SK-N-MC (cell line): ENCODE measurements at regions not wholly inside any gene's neighbourhood (a gene's known extent, or its start where the extent isn't known, plus 50 kb on each side); places are given as distances from the start of the nearest gene placed in this dataset.

Source experiments
- EZH2 ChIP-seq: fragments of 200-600 bp; sonication (generic); IDR thresholded peaks from one replicate; pipeline ENCODE4 v1.6.1; 2017; ENCODE audit warnings: antibody characterized with exemption
- FOXP2 ChIP-seq: optimal IDR thresholded peaks from 2 replicates; pipeline ENCODE3; 2011; ENCODE audit warnings: mild to moderate bottlenecking, moderate library complexity; ENCODE audit not compliant: insufficient read depth; ENCODE audit errors: extremely low read length, control extremely low read depth
- POLR2AphosphoS5 ChIP-seq: IDR thresholded peaks from 2 replicates; pipeline ENCODE4 v1.6.1; 2012; ENCODE audit warnings: mild to moderate bottlenecking, low read depth, low read length, borderline replicate concordance

DNA sequence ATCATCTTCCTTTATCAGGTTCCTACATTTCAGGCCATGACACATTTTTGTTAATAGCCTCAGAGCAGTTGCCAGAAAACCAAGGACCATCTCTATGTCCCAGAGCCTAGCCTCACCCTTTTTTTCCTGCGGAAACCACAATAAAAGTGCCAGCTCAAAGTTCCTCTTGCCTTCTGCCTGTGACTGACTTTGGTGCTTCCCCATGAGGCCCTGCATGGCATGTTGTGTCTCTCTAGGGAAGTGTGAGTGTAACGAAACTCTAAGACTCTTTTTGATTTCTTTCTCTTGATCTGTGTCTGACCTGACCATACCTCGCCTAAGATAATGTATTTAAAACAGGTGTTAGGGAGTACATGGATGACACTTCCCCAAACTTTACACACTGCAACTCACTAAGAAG, 642.3 kb upstream of the BOD1L1 start:
- TF ChIP-seq EZH2 (no peak), POLR2AphosphoS5 (no peak), FOXP2 (no peak)
